Gastroesophageal sphincter (tissue), 4 donors: ENCODE measurements at regions not wholly inside any gene's neighbourhood (a gene's known extent, or its start where the extent isn't known, plus 50 kb on each side); places are given as distances from the start of the nearest gene placed in this dataset.

Experiments
- ATAC-seq: fragments of 150-250 bp; one replicate; pipeline ENCODE4 v1.9.1; 2016; ENCODE audit warnings: mild to moderate bottlenecking, moderate library complexity
- H3K27ac ChIP-seq, 4 donors: fragments of 200-600 bp; sonication (generic) in 3 of 4; 1 replicate in 3 of 4; 2 replicates in 1 of 4; pipeline ENCODE4 v1.5.1; 2016 to 2019
- H3K27me3 ChIP-seq: fragments of 200-600 bp; sonication (generic); one replicate; pipeline ENCODE4 v1.5.1; 2019
- H3K36me3 ChIP-seq, 2 donors: fragments of 200-600 bp; sonication (generic); one replicate each; pipeline ENCODE4 v1.5.1; 2019; ENCODE audit warnings: control low read depth in 1 of 2
- H3K4me1 ChIP-seq, 3 donors: fragments of 200-600 bp; sonication (generic); 1 replicate in 2 of 3; 2 replicates in 1 of 3; pipeline ENCODE4 v1.5.1; 2016 to 2019; ENCODE audit warnings: control low read depth in 2 of 3
- H3K4me3 ChIP-seq, 2 donors: fragments of 200-600 bp; sonication (generic); one replicate each; pipeline ENCODE4 v1.5.1; 2019; ENCODE audit warnings: mild to moderate bottlenecking in 1 of 2, moderate library complexity in 1 of 2
- H3K9me3 ChIP-seq, 3 donors: fragments of 200-600 bp; sonication (generic); one replicate each; pipeline ENCODE4 v1.5.1; 2017 to 2019; ENCODE audit warnings: control low read depth in 2 of 3
- EP300 ChIP-seq: sonication (generic); formaldehyde crosslinking; IDR thresholded peaks from one replicate; pipeline ENCODE4 v1.6.1; 2017; ENCODE audit warnings: antibody characterized with exemption, mild to moderate bottlenecking
- POLR2A ChIP-seq, 2 donors: fragments of 450-650 bp; IDR thresholded peaks; one replicate each; pipeline ENCODE4 v1.6.1; 2017; ENCODE audit warnings: antibody characterized with exemption in 2 of 2, mild to moderate bottlenecking in 2 of 2, moderate library complexity in 1 of 2
- POLR2AphosphoS5 ChIP-seq: sonication (generic); formaldehyde crosslinking; IDR thresholded peaks from one replicate; pipeline ENCODE4 v1.6.1; 2017; ENCODE audit warnings: antibody characterized with exemption
- WGBS, 2 donors: methylation state at CpG; one replicate each; pipeline ENCODE4 v1.1.5; 2018; ENCODE audit warnings: low coverage in 1 of 2; 5-methylcytosine and 5-hydroxymethylcytosine counted together
- TF ChIP-seq, protein P1 (sequence below), 4 experiments: fragments of 200-600 bp in 2 of 4; fragments of 450-650 bp in 2 of 4; sonication (generic) in 1 of 4; IDR thresholded peaks; one replicate each; pipeline ENCODE4 v1.5.1; 2017 to 2019; ENCODE audit warnings: antibody characterized with exemption in 4 of 4, mild to moderate bottlenecking in 2 of 4, moderate library complexity in 2 of 4

- ATAC-seq = no peak
- no peak overlapping the region for H3K4me3 ChIP-seq
- H3K9me3 ChIP-seq = no peaks in the 10 kb centered on the region
- H3K36me3 ChIP-seq = no peaks in the 10 kb centered on the region
- H3K4me1 ChIP-seq = peaks cover 5 to 36% (median 7%) of the 10 kb centered on the region in 3 donors
- no peaks in the 10 kb centered on the region for H3K27me3 ChIP-seq
- WGBS, 2 donors = 20 to 26% methylated on average over 2 to 3 of the region's 3 CpGs
- TF ChIP-seq POLR2AphosphoS5 = peak; percentile 28
- no peak for TF ChIP-seq EP300
- TF ChIP-seq, protein P1, sequence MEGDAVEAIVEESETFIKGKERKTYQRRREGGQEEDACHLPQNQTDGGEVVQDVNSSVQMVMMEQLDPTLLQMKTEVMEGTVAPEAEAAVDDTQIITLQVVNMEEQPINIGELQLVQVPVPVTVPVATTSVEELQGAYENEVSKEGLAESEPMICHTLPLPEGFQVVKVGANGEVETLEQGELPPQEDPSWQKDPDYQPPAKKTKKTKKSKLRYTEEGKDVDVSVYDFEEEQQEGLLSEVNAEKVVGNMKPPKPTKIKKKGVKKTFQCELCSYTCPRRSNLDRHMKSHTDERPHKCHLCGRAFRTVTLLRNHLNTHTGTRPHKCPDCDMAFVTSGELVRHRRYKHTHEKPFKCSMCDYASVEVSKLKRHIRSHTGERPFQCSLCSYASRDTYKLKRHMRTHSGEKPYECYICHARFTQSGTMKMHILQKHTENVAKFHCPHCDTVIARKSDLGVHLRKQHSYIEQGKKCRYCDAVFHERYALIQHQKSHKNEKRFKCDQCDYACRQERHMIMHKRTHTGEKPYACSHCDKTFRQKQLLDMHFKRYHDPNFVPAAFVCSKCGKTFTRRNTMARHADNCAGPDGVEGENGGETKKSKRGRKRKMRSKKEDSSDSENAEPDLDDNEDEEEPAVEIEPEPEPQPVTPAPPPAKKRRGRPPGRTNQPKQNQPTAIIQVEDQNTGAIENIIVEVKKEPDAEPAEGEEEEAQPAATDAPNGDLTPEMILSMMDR (IDR thresholded peaks at IDR 0.05) = no peak
- H3K27ac ChIP-seq = no peak overlapping the region
Observed at GRCh38 chr9:88197016-88197415, 58.7 kb upstream of the SPATA31C2 start.

- no peak for ATAC-seq
- Histone ChIP-seq H3K9me3 (no peaks in the 10 kb centered on the region), H3K27me3 (no peaks in the 10 kb centered on the region), H3K4me3 (no peak overlapping the region), H3K27ac (no peak overlapping the region), H3K36me3 (no peaks in the 10 kb centered on the region), H3K4me1 (peaks cover 5 to 36% (median 7%) of the 10 kb centered on the region in 3 donors)
- no peak for TF ChIP-seq POLR2A (IDR thresholded peaks at IDR 0.05)
- TF ChIP-seq, protein P1 (IDR thresholded peaks at IDR 0.05) = no peak
- no peak for TF ChIP-seq EP300
- TF ChIP-seq POLR2AphosphoS5 = no peak
- WGBS, 2 donors = 77 to 87% methylated on average over 3 to 5 of the region's 5 CpGs
Observed at GRCh38 chr9:88196142-88196790, 58.0 kb upstream of the SPATA31C2 start.

GRCh38 chr9:88193766-88194165 lies 55.5 kb upstream of the SPATA31C2 start:
- Histone ChIP-seq H3K27me3 (no peaks in the 10 kb centered on the region), H3K9me3 (no peaks in the 10 kb centered on the region), H3K4me3 (no peak overlapping the region), H3K4me1 (peaks cover 5 to 36% (median 7%) of the 10 kb centered on the region in 3 donors), H3K36me3 (no peaks in the 10 kb centered on the region), H3K27ac (peak overlapping the region in 3 of 4 donors; percentile 1 to 46 (median 23))
- TF ChIP-seq, protein P1 (IDR thresholded peaks at IDR 0.05) = no peak
- TF ChIP-seq POLR2A (IDR thresholded peaks at IDR 0.05) (no peak), POLR2AphosphoS5 (peak; percentile 44), EP300 (no peak)
- ATAC-seq = no peak
- 37 to 61% methylated on average over 4 to 6 of the region's 6 CpGs for WGBS, 2 donors

GRCh38 chr9:88191456-88191855 lies 53.2 kb upstream of the SPATA31C2 start:
- Histone ChIP-seq H3K9me3 (no peaks in the 10 kb centered on the region), H3K4me1 (peaks cover 0 to 15% (median 0%) of the 10 kb centered on the region in 3 donors), H3K27me3 (no peaks in the 10 kb centered on the region), H3K4me3 (no peak overlapping the region), H3K36me3 (no peaks in the 10 kb centered on the region), H3K27ac (no peak overlapping the region)
- ATAC-seq = no peak
- no peak for TF ChIP-seq POLR2AphosphoS5
- no peak for TF ChIP-seq POLR2A (IDR thresholded peaks at IDR 0.05)
- TF ChIP-seq, protein P1 (IDR thresholded peaks at IDR 0.05) = no peak
- no peak for TF ChIP-seq EP300
- whole genome bisulfite sequencing, 2 donors = 47 to 56% methylated on average over 2 of the region's 2 CpGs

GRCh38 chr9:88189371-88189770 lies 51.1 kb upstream of the SPATA31C2 start:
- H3K36me3 ChIP-seq = no peaks in the 10 kb centered on the region
- H3K9me3 ChIP-seq = no peaks in the 10 kb centered on the region
- no peak for ATAC-seq
- 90 to 100% methylated on average over 1 of the region's 1 CpG for WGBS, 2 donors
- H3K4me3 ChIP-seq = no peak overlapping the region
- H3K27me3 ChIP-seq = no peaks in the 10 kb centered on the region
- TF ChIP-seq POLR2AphosphoS5 (no peak), EP300 (no peak)
- TF ChIP-seq, protein P1 (IDR thresholded peaks at IDR 0.05) = no peak
- peaks cover 0 to 19% (median 0%) of the 10 kb centered on the region in 3 donors for H3K4me1 ChIP-seq
- H3K27ac ChIP-seq = no peak overlapping the region
